PC-3 (cell line): ENCODE measurements at regions not wholly inside any gene's neighbourhood (a gene's known extent, or its start where the extent isn't known, plus 50 kb on each side); places are given as distances from the start of the nearest gene placed in this dataset.

ENCODE experiments used
- EZH2 ChIP-seq: fragments of 300-600 bp; sonication (generic); IDR thresholded peaks from one replicate; pipeline ENCODE4 v1.6.1; 2017; ENCODE audit warnings: antibody characterized with exemption, mild to moderate bottlenecking, low read length; ENCODE audit not compliant: unreplicated experiment
- TF ChIP-seq, protein P1 (sequence below): fragments of 300-600 bp; sonication (generic); conservative IDR thresholded peaks from 2 replicates; pipeline ENCODE4 v1.5.1; 2017; ENCODE audit warnings: antibody characterized with exemption, low read depth, mild to moderate bottlenecking, low read length

DNA sequence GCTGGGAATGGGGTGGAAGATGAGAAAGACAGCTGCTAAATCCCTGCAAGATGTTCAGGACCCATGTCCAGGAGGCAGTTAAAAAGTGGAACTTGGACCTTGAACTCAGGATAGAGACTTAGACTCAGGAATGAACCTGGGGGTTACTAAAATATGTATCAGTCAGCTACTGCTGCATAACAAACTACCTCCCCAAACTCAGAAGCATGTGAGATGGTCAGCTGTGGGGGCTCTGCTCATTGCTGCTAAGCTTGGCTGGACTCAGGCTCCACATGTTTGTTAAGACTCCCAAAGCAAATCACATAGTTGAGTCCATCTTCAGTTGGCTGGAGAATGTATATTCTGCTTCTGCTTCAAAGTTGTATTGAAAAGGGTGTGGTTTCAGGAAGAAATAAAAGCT lies 61.4 kb upstream of the COPS8 start:
- TF ChIP-seq, protein P1, sequence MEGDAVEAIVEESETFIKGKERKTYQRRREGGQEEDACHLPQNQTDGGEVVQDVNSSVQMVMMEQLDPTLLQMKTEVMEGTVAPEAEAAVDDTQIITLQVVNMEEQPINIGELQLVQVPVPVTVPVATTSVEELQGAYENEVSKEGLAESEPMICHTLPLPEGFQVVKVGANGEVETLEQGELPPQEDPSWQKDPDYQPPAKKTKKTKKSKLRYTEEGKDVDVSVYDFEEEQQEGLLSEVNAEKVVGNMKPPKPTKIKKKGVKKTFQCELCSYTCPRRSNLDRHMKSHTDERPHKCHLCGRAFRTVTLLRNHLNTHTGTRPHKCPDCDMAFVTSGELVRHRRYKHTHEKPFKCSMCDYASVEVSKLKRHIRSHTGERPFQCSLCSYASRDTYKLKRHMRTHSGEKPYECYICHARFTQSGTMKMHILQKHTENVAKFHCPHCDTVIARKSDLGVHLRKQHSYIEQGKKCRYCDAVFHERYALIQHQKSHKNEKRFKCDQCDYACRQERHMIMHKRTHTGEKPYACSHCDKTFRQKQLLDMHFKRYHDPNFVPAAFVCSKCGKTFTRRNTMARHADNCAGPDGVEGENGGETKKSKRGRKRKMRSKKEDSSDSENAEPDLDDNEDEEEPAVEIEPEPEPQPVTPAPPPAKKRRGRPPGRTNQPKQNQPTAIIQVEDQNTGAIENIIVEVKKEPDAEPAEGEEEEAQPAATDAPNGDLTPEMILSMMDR: no peak
- TF ChIP-seq EZH2: no peak
